UCSD-AML1 (cell line): ENCODE measurements at regions not wholly inside any gene's neighbourhood (a gene's known extent, or its start where the extent isn't known, plus 50 kb on each side); places are given as distances from the start of the nearest gene placed in this dataset.

ENCODE experiments used
- DNase-seq: peaks from one replicate; lab custom pipeline; 2025; ENCODE audit not compliant: unreplicated experiment; lab: John Stamatoyannopoulos, UW

DNA sequence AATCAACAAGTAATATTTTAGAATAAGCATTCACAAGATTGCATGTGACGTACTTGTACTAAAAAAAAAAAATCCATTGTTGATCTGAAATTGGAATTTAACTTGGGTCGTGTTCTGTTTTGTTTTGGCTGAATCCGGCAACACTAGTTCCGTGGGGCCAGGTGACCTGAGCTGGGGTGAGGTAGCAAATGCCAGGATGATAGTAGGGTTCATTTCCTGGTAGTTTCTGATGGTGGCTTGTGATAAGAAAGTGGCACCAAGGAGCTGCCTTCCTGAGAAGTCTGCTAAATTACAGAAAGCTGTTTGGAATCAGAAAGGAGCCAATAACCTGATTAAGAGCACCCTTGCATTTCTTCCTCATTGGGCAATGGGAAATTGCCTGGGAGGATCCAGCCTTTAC lies 126.4 kb upstream of the DLX2 start:
- no peak for DNase-seq

- no peak for DNase-seq
Measured at GRCh38 chr2:172230332-172230888, 127.7 kb upstream of the DLX2 start.

- DNase-seq = no peak
Measured at GRCh38 chr2:172230889-172231401, 128.2 kb upstream of the DLX2 start.

GRCh38 chr2:172231508-172231907 lies 128.8 kb upstream of the DLX2 start:
- DNase-seq = no peak

DNA sequence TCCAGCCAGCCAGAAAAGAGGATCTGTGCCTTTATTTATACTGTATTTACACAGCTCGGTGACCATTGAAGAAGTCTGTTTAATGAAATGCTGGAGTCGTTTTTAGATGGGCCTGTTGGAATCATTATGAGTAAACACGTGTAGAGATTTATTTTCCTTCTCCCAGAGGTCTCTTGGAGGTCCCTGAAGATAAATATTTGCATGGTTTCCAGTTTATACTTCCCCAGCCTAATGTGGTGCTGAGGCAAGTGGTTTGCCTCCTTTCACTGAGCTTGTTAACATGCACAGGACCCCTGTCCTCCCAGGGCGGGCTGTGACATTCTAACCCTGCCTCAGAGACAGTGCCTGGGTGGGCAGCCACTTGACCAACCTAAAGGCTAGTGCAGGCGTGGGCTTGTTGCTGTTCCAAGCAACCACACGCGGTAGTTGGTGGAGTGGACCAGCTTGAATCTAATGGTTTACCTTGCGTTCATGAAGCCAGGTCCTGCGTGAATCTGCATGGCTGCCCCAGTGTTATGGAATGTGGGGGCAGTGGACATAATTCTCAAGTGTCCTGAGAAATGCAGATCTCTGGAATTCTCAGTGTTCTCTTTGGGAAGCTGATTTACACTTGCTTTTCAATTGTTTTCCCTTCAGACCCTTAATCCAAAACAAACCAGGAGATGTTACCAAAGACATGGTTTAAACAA lies 130.2 kb upstream of the DLX2 start:
- DNase-seq = no peak

- DNase-seq = no peak
Measured at GRCh38 chr2:172233987-172234715, 131.5 kb upstream of the DLX2 start.

DNA sequence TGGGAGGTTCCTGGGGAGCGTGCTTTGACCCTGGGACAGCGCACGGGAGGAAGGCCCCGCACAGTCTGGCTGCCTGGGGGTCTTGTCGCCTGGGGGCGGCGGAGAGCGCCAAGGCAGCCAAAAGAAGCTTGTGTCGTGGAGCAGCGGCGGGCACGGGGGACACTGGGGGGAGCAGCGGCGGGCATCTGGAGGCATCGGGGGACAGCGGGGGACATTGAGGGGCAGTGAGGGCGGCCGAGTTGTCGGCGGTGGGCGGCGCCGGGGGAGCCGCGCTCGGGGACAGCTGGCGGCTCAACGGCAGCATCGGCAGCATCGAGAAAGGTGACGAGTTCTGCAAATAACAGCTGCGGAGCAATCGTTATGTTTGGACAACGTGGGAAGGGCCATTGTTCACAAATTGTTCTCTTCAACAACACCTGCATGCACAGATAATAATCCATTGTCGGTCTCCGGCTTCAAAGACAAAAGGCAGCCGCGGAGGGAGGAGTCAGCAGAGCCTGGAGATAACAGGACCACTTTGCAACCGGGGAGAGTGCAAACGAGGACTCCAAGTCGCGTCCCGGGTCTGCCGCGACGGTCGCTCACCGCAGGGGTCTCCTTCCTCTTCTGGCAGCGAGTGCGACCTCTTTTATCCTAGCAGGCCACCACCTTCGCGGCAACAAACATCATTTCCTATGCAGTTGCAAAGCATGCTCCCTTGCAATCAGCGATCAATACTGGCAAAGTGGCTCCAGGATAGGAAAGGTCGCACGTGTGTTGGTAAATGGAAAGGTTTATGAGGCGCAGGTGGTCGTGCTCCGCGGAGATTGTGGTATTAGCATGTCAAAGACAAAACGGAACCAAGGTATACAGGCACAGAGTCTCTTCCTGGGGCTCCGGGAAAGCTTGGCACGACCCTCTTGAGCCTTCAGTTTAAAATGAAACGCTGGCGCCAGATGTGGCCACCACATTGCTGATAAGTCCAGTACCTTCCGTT lies 132.3 kb upstream of the DLX2 start:
- no peak for DNase-seq

DNA sequence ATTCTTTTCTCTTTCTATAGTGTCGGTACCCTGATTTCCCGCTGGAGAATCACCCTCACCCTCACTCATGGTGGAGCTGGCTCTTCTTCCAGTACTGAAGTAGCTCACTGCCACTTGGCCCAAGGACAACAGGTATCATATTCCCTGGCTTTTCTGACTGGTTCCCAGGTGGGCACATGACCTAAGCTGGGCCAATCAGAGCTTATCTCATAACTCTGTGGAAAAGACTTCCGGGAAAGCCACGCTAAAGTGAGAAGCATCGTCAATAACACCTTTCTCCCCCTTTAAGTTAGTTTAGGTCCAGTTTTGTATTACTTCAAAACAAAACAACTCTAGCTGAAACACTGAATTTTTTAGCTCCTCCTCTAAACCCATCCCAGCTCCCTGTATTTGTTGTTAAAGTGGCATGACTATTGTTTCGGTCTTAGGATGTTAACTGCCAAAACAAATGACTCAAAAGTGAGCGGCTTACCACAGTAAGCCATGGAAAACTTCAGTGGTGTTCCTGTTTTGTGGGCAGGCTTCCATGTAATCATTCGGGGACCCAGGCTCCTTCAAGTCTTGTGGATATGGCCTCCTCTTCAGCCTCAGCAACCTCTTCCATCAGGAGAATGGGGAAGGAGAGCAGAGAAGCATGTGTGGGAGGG lies 137.4 kb upstream of the DLX2 start:
- no peak for DNase-seq

DNA sequence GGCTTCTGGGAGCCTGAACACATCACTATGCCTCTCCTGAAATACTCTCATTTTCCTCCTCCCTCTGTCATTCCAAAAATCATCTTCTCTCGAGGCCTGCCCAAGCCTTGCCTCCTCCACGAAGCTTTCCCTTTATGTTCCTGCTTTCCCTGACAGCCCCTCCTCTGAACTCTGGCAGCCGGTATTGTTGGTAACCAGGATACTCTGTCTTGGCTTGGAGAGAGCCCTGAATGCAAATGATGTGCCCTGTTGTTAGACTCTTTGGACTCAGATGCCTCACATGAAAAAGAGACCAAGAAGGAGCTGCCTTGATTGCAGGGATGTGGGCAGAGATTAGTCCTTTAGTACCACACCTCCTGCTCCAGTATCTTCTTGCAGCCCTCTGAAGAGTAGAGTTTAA lies 138.5 kb upstream of the DLX2 start:
- DNase-seq = no peak

DNA sequence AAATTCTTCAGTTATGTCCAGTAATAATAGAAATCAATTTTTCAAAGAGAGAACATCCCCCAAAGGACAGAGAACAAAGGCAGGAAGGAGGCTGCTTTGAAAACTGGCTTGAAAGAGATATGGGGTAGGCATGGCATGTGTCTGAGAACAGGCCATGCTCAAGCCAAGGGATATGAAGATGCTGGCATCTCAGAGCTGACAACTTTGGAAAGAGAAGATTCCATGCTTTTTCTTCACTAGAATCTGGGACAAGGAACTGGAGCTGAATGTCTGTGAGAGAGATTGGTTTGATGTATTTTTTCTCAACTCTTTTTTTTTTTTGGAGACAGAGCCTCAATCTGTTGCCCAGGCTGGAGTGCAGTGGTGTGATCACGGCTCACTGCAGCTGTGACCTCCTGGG lies 139.8 kb upstream of the DLX2 start:
- no peak for DNase-seq

DNA sequence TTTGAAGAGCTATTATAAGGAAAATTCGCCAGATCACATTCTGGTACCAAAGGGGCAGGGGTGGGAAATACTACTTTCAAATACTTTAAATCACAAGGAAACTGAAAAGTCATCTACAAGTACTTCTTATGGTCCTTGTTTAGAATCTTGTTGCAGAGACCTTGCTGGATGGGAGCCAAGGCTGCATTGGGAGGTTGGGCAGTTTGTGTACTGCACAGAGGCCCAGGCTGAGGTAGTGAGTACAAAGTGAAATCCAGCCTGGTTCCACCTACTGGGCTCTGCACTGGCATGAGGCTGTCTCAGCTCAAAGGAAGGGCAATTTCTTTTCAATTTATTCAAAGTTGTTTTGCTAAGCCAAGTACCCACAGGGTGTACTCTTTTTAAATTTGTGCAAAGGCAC lies 140.3 kb upstream of the DLX2 start:
- no peak for DNase-seq

- DNase-seq = no peak
Measured at GRCh38 chr2:172244419-172245130, 141.9 kb upstream of the DLX2 start.

DNA sequence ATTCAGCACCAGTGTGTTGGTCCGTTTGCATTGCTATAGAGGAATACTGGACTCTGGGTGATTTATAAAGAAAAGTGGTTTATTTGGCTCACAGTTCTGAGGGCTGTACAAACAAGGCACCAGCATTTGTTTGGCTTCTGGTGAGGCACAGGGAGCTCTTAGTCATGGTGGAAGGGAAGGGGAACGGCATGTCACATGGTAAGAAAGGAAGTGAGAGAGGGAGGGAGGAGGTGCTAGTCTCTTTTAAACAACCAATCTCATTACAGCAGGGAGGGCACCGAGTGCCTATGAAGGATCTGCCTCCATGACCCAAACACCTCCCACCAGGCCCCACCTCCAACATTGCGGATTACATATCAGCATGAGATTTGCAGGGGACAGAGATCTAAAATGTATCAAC lies 143.9 kb upstream of the DLX2 start:
- DNase-seq = no peak

DNA sequence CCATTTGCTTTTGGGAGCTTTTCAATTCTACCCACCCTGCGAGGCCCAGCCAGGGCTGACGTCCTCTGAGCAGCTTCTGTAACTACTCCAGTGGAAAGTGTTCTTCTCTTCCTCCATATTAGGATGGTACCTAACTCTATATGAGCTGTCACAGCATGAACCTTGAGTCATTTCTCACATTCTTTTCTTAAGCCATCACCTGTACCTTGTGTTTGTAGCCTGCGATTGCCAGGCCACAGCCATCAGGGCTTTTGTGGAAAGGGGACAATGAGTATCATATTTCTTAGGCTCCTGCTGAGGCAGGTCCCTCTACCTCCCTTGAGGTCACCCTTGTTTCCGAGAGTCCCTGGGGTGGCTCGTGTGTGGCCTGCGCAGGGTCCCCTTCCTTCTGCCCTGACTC lies 144.5 kb upstream of the DLX2 start:
- no peak for DNase-seq

- DNase-seq = no peak
Measured at GRCh38 chr2:172248381-172248780, 145.7 kb upstream of the DLX2 start.

- DNase-seq = no peak
Measured at GRCh38 chr2:172248785-172249187, 146.1 kb upstream of the DLX2 start.

DNA sequence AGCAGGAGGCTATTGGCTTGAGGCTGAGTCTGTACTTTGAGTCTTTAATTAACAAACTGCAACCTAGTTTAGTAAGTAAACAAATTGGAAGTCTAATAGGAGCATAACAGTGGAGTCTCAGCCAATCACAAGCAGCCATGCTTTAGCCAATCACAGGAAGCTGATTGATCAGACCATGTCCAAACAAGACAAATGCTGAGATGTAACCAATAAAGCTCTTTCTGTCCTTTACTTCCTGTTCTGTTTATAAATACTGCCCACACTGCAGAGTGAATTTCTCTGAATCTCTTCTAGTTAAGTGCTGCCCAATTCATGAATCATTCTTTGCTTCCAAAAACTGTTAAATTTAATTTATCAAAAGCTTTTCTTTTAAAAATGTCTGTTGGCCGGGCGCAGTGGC lies 146.6 kb upstream of the DLX2 start:
- no peak for DNase-seq

GRCh38 chr2:172249986-172250385 lies 147.3 kb upstream of the DLX2 start:
- no peak for DNase-seq

GRCh38 chr2:172251231-172251630 lies 148.5 kb upstream of the DLX2 start:
- no peak for DNase-seq

GRCh38 chr2:172252154-172252553 lies 149.5 kb upstream of the DLX2 start:
- peak; percentile 84 for DNase-seq
